ENCODE measurements at regions not wholly inside any gene's neighbourhood (a gene's known extent, or its start where the extent isn't known, plus 50 kb on each side); places are given as distances from the start of the nearest gene placed in this dataset.

DNA sequence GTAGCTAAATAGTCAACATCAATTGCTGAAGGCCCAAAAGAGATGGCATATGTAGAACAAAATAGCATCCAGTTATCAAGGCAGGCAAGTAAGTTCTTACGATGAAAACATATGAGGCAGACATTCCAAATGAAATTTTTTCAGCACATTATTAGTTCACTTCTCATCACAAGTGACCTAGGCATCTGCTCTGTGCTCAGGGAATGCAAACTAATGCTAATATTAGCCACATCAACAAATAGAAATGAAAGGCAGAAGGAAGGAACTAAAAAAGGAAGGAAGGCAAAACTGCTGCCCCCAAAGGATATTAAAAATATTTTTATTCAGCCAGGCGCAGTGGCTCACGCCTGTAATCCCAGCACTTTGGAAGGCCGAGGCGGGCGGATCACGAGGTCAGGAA is 51.2 kb upstream of the ROCK1 start:
- no peak for DNase-seq

DNA sequence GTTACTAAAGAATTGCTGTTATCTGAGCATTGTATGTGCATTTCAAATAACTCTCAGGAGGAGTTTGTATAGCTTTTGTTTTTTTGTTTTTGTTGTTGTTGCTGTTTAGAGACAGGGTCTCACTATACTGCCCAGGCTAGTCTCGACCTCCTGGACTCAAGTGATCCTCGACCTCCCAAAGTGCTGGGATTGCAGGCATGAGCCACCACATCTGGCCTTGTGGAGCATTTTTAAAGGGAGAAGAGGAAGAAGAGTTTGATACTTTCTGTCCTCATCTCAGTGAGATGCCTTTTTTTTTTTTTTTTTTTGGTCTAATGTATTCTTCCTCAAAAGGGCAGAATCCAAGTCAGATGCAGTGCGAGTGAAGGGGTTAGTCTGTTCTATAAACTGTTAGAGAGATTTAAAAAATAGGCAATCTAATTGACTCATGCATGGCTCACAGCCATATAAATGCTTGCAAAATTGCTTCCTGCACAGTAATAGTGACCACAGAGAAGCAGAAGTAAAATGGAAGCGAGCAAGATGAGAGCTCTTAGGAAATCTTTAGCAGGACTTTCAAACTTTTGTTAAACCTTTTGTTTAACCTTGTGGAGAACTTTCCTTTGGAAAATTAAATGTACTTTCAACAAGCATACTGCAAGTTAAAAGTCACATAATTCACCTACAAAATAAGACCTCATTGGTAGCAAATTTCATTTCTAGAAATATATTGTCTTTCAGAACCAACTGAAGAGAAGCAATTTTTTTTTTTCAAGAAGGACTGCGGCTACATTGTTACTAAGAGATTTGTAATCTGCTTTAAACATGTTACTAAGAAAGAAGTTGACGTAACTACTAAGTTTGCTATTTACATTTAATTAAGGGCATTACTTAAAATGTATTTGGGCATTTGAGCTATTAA is 52.3 kb upstream of the ROCK1 start:
- DNase-seq, result no peak

DNA sequence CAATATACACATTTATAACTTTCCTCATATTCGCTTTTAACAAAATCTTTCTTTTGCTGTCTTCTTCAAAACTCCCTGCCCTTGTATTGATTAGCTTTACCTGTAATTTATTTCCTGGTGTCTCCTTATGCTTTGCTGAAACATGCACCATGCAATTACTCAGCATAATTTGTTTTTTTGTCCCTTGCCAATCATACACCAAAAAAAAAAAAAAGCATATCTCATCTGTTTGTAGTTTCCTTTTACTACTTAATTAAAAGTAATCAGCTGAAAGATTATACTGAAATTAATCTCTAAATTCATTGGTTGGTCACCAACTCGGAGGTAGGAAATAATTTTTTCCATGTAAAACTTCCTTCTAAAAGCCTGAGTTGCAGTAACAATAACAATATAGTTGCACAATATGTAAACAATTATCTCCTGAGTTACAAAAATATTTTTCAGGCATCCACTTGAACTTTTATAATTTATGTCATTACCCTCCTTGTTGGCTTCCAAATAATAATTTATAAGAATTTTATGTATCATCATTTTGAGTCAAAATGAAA is 53.0 kb upstream of the ROCK1 start:
- no peak for DNase-seq

DNA sequence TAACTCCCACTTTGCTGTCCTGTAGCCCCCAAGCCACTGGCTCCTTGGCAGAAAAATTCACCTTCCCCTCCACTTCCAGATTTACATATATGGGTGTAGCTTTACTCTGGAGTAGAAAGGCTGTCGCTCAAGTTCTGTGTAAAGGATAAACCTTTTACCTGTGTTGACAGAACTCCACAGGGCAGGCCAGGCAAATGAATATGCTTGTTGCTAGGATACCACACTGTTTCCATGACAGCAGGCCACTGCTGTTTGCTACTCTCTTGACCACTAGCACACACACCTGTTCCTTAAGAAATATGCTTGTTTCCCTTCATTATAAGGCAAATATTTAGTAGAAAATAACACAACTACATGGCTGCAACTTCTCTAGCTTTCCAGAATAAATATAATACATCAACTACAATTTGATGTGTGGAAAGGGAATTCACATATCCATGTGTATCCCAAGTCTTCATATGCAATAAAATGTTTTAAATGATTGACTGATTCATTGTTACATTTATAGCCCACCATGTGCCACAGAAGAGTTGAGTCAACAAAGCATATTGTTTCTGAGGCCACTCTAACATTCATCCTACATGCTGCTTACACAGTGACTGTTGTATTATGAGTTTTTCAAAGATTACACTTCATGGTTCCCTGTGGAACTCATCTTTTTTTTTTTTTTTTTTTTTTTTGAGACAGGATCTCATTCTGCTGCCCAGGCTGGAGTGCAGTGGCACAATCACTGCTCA is 56.2 kb upstream of the ROCK1 start:
- no peak for DNase-seq

DNA sequence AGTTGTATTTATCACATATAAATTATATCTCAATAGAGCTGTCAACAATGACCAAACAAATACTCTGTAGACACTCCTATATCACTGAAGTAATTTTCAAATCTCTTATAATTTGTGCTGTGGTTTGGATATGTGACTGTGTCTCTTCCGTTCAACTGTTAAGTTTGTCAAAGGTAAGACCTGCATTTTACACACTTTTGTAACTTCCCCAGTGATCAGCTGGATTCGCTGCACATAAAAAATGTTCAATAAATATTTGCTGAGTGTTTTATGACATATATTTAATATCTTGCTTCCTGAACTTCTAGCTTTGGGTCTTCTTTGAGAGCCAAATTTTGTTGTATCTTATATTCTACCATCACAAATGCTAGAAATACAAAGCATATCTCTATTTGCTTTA is 57.3 kb upstream of the ROCK1 start:
- DNase-seq, result no peak

DNA sequence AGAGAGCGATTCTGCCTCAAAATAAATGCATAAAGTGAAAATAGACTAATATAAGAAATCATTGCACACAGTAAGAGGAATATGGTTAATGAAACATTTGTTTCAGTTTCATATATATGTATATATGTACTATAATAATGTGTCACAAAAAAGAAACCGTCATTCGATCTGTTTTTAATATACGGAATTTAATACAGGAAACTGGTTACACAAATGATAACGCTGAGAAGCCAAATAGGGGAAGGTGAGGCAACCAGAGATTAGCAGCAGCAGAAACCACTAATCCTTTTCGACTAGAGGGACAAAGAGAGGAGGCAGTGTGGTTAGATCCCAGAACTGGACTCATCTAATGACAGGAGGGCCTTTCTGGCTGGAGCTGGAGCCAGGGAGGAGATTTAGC is 64.2 kb upstream of the GREB1L start:
- no peak for DNase-seq

DNA sequence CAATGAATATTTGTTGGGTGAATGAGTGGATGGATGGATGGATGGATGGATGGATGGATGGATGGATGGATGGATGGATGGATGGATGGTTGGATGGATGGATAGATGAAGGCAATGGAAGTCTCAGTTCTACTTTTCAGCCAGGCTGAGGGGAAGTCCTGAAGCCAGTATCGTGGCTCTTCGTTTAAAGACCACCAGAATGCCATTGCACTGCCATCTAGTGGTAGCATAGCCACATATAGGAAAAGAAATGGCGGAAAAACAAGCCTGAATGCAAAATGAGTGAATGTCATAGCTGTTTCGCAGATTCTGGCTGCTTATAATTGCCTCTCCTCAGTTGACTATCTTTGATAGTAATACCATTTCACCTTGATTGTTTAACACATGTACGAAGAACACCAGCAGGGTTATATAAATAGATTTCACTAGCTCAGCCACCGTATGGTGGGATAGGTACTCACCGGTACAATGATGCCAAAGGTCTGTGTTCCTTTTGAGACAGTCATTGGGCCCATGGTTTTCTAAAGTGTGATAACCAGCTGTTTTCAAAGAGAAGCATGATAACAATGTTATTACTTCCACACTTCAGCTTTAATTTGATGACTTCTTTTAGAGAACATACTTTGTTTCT is 62.3 kb upstream of the GREB1L start:
- peak; percentile 66 for DNase-seq

DNA sequence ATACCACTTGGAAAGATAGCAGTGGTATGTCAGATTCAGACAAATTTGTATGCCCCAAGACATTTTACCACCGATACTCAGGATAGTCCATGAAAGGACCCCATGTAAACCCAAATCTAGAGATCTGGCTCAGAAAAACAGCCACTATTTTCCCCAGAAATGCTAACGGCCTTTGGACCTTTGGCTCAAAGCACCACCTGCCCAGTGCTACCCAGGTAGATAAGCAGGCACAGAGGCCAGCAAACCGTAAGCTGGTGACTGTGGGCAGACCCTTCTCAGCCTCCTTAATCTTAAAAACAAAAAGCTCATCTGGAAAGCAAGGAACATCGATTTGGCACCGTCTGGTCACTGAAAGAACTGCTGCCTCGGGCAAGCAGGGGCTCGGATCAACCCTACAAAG is 61.4 kb upstream of the GREB1L start:
- DNase-seq, result no peak

DNA sequence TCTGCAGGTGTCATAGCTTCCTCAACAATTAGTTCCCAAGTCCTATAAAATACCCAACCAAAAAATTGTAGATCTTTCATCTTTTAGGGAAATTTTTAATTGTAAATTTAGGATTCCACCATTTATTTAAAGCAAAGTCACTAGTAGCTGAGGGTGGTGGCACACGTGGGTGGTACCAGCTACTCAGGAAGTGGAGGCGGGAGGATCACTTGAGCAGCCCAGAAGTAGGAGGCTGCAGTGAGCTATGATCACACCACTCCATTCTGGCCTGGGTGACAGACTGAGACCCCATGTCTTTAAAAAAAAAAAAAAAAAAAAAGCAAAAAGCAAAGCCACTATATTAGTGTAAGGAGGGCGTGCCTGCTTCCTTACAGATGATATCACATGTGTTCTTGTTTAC is 60.3 kb upstream of the GREB1L start:
- no peak for DNase-seq

DNA sequence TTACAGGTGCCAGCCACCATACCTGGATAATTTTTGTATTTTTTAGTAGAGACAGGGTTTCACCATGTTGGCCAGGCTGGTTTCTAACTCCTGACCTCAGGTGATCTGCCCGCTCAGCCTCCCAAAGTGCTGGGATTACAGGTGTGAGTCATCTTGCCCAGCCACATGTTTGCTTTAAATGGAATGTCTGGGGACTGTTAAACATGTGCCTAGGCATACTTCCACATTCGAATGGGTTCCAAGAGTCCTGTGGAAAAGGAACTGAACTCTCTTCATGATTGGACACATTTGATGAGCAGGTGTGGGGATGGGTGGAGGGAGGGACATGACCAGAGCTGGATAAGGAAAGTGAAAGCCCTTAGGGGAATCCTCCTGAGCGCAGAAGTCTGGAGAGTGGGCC is 58.4 kb upstream of the GREB1L start:
- DNase-seq, result no peak

DNA sequence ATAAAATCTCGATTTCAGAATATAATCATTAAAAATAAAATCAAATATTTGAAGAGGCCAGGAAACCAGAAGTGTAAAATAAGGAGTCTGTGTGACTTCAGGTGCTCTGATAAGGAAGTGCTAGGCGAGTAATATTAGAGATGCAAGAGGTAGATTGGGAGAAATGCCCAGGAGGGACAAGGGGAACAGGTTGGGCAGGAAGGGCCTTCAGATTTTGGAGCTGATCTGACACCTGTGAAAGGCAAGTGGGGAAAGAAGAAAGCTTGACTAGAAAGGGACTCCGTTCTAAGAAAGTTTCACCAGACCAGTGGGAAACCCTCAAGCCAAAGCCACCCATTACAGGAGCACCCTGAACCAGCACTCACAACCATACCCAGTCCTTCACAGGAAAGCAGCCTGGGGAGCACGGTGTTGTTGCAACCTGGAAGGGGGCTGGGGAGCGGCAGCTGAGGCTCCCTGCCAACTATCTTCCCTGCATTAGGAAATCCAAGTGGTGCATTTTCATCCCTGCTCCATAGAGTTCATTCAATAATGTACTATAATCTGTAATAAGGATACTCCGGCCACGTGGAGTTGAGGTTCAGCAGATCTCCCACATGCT is 57.5 kb upstream of the GREB1L start:
- DNase-seq, result no peak

DNA sequence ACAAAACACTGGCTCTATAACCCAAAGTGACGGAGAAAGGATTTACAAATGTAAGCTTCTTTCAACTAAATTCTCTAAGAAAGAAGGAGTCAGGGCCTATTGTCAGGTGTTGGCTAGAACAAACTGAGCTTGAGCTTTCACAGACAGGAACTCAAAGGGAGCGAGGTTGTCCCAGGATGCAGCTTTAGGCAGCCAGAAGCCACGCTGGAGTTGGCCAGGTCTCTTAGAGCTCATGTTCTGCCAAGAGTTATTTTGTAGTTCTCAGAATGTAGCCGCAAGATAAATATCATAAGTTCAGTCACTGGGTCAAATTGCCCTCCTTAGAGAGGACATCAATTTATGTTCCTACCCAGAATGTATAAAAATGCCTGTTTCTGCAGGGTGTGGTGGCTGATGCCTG is 54.1 kb upstream of the GREB1L start:
- DNase-seq, result no peak

DNA sequence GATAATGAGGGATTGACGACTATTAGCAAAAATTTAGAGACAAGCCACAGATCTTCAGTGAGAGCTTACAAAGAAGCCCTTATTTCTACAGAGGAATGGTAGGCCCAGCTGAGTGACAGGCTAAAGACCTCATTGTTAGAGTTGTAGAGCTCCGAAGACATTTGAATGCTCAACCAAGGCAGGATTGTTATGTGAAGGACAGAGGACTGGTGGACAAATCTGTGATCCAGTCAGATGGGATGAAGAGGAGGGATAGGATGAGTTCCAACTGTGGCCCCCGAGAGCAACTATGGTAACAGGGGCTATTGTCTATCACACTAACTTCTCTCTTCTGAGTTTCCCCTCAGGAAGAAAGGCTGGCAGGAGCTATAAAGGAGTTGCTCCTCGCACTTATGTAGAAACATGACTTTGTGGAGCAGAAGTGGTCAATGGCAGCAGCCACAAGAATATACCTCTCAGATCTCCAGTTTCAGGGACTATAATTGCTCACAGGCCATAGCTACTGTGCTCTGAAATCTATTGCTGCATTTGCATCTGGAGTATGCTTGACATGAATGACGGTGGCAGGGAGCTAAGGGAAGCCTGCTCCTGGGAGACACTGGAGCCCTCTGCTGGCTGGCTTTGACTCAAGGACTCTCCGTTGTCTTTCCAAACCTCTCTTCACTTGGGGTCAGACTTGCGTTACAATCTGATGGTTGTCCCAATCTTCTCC is 50.3 kb upstream of the GREB1L start:
- peak; percentile 44 for DNase-seq

Data from activated CD4-positive, alpha-beta T cell treated with anti-CD3 and anti-CD28 coated beads for 48 hours (primary cell).